ENCODE measurements at regions not wholly inside any gene's neighbourhood (a gene's known extent, or its start where the extent isn't known, plus 50 kb on each side); places are given as distances from the start of the nearest gene placed in this dataset.
A peak's percentile ranks its signal among the peaks of the same experiment; 100 is the strongest.

DNA sequence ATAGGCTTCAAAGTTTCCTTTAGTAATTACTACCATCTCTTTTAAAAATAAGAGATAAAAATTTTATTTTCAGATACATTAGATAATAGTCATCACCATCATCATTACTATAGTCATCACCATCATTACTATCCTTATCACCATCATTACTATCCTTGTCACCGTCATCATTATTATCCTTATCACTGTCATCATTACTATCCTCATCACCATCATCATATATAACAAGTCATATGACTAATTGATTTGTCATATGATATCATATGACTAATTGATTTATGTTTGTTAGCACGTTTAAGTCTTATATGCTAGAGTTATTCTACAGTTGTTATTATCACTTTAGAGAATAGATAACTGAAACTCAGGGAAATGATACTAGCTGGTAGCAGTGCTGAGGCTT lies 382.1 kb upstream of the CDH18 start:
- Histone ChIP-seq H3K4me3 (ENCODE audit: low read depth, low read length) (no peak overlapping the region), H3K27me3 (ENCODE audit: insufficient read depth, low read depth, severe bottlenecking) (no peaks in the 10 kb centered on the region), H3K36me3 (no peaks in the 10 kb centered on the region), H3K9me3 (ENCODE audit: severe bottlenecking) (no peaks in the 10 kb centered on the region), H3K27ac (no peak overlapping the region)
- DNase-seq: no peak
- TF ChIP-seq, protein P1, sequence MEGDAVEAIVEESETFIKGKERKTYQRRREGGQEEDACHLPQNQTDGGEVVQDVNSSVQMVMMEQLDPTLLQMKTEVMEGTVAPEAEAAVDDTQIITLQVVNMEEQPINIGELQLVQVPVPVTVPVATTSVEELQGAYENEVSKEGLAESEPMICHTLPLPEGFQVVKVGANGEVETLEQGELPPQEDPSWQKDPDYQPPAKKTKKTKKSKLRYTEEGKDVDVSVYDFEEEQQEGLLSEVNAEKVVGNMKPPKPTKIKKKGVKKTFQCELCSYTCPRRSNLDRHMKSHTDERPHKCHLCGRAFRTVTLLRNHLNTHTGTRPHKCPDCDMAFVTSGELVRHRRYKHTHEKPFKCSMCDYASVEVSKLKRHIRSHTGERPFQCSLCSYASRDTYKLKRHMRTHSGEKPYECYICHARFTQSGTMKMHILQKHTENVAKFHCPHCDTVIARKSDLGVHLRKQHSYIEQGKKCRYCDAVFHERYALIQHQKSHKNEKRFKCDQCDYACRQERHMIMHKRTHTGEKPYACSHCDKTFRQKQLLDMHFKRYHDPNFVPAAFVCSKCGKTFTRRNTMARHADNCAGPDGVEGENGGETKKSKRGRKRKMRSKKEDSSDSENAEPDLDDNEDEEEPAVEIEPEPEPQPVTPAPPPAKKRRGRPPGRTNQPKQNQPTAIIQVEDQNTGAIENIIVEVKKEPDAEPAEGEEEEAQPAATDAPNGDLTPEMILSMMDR (IDR thresholded peaks at IDR 0.05; ENCODE audit: low read depth, low read length): no peak

DNA sequence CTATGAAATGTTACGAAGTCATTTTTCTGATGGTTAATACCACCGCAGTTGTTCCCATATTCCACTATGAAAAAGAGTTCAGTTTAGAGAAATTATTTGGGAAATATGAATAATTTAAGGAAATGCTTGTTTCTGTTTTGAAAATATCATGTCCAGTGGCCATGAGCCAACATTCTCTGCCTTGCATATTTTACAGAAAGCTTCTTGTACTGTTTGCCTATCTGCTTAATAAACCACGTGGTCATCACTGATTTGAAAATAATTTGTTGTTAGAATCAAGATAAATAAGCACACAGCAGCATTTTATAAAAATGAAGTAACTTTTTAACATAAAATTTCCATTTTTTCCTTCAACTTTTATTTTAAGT lies 381.5 kb upstream of the CDH18 start:
- no peak overlapping the region for H3K27ac ChIP-seq
- no peak for DNase-seq
- TF ChIP-seq, protein P1 (IDR thresholded peaks at IDR 0.05; ENCODE audit: low read depth, low read length): no peak
- H3K36me3 ChIP-seq: no peaks in the 10 kb centered on the region
- H3K4me3 ChIP-seq (ENCODE audit: low read depth, low read length): no peak overlapping the region
- no peaks in the 10 kb centered on the region for H3K27me3 ChIP-seq (ENCODE audit: insufficient read depth, low read depth, severe bottlenecking)
- H3K9me3 ChIP-seq (ENCODE audit: severe bottlenecking): no peaks in the 10 kb centered on the region

DNA sequence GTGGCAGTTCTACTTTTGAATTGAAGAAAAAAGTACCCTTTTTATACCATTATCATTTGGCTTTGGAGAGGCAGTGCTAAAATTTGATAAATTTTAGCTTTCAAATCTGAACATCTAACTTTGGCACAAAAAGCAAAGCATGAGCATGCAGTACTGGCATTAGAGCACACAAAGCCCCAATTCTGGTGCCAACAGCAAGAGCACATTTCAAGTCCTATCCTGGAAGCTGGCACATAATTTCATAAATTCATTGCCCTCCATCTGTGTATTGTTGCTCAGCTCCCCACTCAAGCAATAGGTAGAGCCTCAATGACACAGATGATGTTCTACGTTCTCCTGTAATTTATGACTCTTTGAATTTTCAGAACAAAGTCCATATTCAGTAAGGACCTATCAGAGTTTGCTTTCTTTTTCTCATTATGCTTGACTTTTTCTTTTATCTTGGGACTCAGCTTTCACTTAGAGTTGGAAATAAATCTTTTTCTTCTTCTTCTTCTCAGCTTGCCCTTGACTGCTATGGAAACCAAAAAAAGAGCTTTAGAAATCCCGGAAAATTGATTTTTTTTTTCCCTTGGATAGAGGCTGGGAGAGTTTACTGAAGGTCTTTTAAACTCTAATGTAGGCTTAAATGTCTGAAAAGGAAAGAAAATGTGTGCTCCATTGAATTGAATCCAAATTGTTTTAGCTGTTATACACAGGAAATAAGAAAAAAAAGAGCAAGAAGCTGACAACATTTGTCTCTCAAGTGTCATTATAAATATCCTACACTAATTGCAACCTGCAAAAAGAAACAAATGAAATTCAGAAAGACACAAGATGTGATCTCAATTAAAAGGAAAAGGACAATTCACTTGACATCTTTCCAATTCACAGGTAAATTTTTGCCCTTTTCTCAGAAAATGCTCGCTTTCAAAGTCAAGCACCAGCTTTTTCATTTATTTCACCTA lies 380.8 kb upstream of the CDH18 start:
- H3K36me3 ChIP-seq: no peaks in the 10 kb centered on the region
- no peaks in the 10 kb centered on the region for H3K9me3 ChIP-seq (ENCODE audit: severe bottlenecking)
- H3K4me3 ChIP-seq (ENCODE audit: low read depth, low read length): no peak overlapping the region
- H3K27ac ChIP-seq: no peak overlapping the region
- no peak for DNase-seq
- TF ChIP-seq, protein P1 (IDR thresholded peaks at IDR 0.05; ENCODE audit: low read depth, low read length): no peak
- H3K27me3 ChIP-seq (ENCODE audit: insufficient read depth, low read depth, severe bottlenecking): no peaks in the 10 kb centered on the region

DNA sequence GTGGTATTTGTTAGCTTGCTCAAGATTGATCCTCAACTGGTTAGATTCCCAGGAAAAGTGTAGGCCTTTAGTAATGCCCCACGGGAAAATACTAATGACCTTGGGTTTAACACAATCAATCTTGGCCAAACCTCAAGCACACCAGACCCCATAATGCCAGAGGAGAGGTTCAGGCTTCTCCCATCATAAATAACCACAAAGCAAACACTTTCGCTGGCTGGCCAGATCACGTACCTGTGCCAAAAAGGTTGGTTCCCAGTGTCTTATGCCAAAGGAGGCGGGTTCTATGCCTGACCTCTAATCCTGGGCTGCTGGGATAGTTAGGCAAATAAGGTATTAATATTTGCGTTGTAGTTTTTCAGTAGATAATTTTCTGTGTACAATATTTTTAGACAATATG lies 379.2 kb upstream of the CDH18 start:
- DNase-seq: no peak
- no peak overlapping the region for H3K4me3 ChIP-seq (ENCODE audit: low read depth, low read length)

DNA sequence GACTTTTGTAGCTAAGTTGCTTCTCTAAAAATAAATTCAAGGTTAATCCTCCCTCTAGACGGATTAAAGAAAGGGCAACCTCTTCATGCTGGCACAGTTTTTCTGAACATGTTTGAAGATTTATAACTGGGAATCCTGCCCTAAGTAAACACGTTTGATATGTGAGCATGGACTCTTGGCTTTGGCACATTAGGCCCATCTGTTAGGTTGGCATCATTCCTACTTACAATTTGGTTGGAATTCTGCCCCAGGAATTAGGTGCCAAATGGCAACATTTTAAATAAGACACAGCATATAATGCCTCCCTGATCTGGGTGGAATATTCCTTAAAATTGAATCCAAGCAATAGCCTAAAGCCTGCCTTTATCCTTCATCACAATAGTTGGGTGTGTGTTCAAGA lies 372.3 kb upstream of the CDH18 start:
- Histone ChIP-seq H3K27ac (peak overlapping the region; percentile 6; the same call in 1 of the 2 replicates), H3K36me3 (no peaks in the 10 kb centered on the region), H3K27me3 (ENCODE audit: insufficient read depth, low read depth, severe bottlenecking) (no peaks in the 10 kb centered on the region), H3K9me3 (ENCODE audit: severe bottlenecking) (no peaks in the 10 kb centered on the region), H3K4me3 (ENCODE audit: low read depth, low read length) (no peak overlapping the region)
- no peak for DNase-seq
- TF ChIP-seq, protein P1 (IDR thresholded peaks at IDR 0.05; ENCODE audit: low read depth, low read length): no peak

More for the DNA sequence above, 379.2 kb upstream of the CDH18 start:
- H3K27me3 ChIP-seq (ENCODE audit: insufficient read depth, low read depth, severe bottlenecking): no peaks in the 10 kb centered on the region
- no peaks in the 10 kb centered on the region for H3K9me3 ChIP-seq (ENCODE audit: severe bottlenecking)
- H3K27ac ChIP-seq: no peak overlapping the region
- TF ChIP-seq, protein P1 (IDR thresholded peaks at IDR 0.05; ENCODE audit: low read depth, low read length): no peak
- no peaks in the 10 kb centered on the region for H3K36me3 ChIP-seq

All from WERI-Rb-1 (cell line).